ENCODE measurements at regions not wholly inside any gene's neighbourhood (a gene's known extent, or its start where the extent isn't known, plus 50 kb on each side); places are given as distances from the start of the nearest gene placed in this dataset.

- no peak for ATAC-seq (ENCODE audit: low read depth)
- no peak for TF ChIP-seq CTCF (IDR thresholded peaks at IDR 0.05)
- no peak for TF ChIP-seq EZH2 (IDR thresholded peaks at IDR 0.05; ENCODE audit: borderline replicate concordance, insufficient read depth, low read depth, low read length, poor library complexity, severe bottlenecking)
- Histone ChIP-seq H3K9me3 (ENCODE audit: control extremely low read depth in 1 of 3, control insufficient read depth in 2 of 3, insufficient read depth in 1 of 3, low read length in 2 of 3) (peaks cover 0 to 27% (median 24%) of the 10 kb centered on the region in 3 donors), H2AFZ (ENCODE audit: insufficient read depth, low read depth, low read length, poor library complexity, severe bottlenecking) (no peak overlapping the region), H3K4me1 (ENCODE audit: control insufficient read depth in 2 of 2, insufficient read depth in 2 of 2, low read length in 2 of 2) (no peaks in the 10 kb centered on the region), H3K27ac (ENCODE audit: low read length in 2 of 2) (no peak overlapping the region), H3K4me2 (replicated peaks; ENCODE audit: low read depth, low read length, poor library complexity, severe bottlenecking) (no peak overlapping the region), H3K79me2 (ENCODE audit: control insufficient read depth, insufficient read depth, low read length) (no peaks in the 10 kb centered on the region), H4K20me1 (ENCODE audit: control insufficient read depth, insufficient read depth, low read length, poor library complexity, severe bottlenecking) (no peaks in the 10 kb centered on the region), H3K27me3 (replicated peaks in 1 of 4; ENCODE audit: control extremely low read depth in 1 of 4, control insufficient read depth in 3 of 4, insufficient read depth in 4 of 4, low read length in 3 of 4) (no peaks in the 10 kb centered on the region), H3K36me3 (replicated peaks in 1 of 2; ENCODE audit: control extremely low read depth in 1 of 2, control insufficient read depth in 1 of 2, extremely low read depth in 1 of 2, insufficient read depth in 2 of 2, low read length in 1 of 2) (no peaks in the 10 kb centered on the region), H3K4me3 (ENCODE audit: control extremely low read depth in 1 of 5, extremely low read depth in 1 of 5, insufficient read depth in 1 of 5, low read depth in 2 of 5, low read length in 4 of 5) (no peak overlapping the region), H3K9ac (ENCODE audit: low read length) (no peak overlapping the region)
- POLR2A ChIA-PET, result no interaction called here
- CTCF ChIA-PET, result no interaction called here
- Mint-ChIP-seq H3K4me3 (no peak overlapping the region), H3K9me3 (ENCODE audit: insufficient read depth) (peaks cover 17% of the 10 kb centered on the region), H3K27me3 (peaks cover 6% of the 10 kb centered on the region), H3K4me1 (no peaks in the 10 kb centered on the region), H3K27ac (no peak overlapping the region)
- no CpG with 5 or more reads among the region's 1 CpG for WGBS (ENCODE audit: insufficient coverage)
- no peak for DNase-seq
- intact Hi-C loops (cut with micrococcal nuclease), result no loop called here
Measured at GRCh38 chr10:111491154-111491553, 414.3 kb downstream of the ADRA2A start.

GRCh38 chr10:111493024-111493625 is 416.3 kb downstream of the ADRA2A start:
- TF ChIP-seq CTCF (IDR thresholded peaks at IDR 0.05) (no peak), EZH2 (IDR thresholded peaks at IDR 0.05; ENCODE audit: borderline replicate concordance, insufficient read depth, low read depth, low read length, poor library complexity, severe bottlenecking) (no peak)
- WGBS (ENCODE audit: insufficient coverage), result 50% methylated on average over 1 of the region's 2 CpGs
- Histone ChIP-seq H3K27me3 (replicated peaks in 1 of 4; ENCODE audit: control extremely low read depth in 1 of 4, control insufficient read depth in 3 of 4, insufficient read depth in 4 of 4, low read length in 3 of 4) (peaks cover 0 to 5% (median 0%) of the 10 kb centered on the region in 4 experiments), H4K20me1 (ENCODE audit: control insufficient read depth, insufficient read depth, low read length, poor library complexity, severe bottlenecking) (no peaks in the 10 kb centered on the region), H3K9me3 (ENCODE audit: control extremely low read depth in 1 of 3, control insufficient read depth in 2 of 3, insufficient read depth in 1 of 3, low read length in 2 of 3) (peaks cover 0 to 27% (median 24%) of the 10 kb centered on the region in 3 donors), H3K79me2 (ENCODE audit: control insufficient read depth, insufficient read depth, low read length) (no peaks in the 10 kb centered on the region), H3K4me1 (ENCODE audit: control insufficient read depth in 2 of 2, insufficient read depth in 2 of 2, low read length in 2 of 2) (no peaks in the 10 kb centered on the region), H3K27ac (ENCODE audit: low read length in 2 of 2) (no peak overlapping the region), H3K9ac (ENCODE audit: low read length) (no peak overlapping the region), H3K4me2 (replicated peaks; ENCODE audit: low read depth, low read length, poor library complexity, severe bottlenecking) (no peak overlapping the region), H3K4me3 (ENCODE audit: control extremely low read depth in 1 of 5, extremely low read depth in 1 of 5, insufficient read depth in 1 of 5, low read depth in 2 of 5, low read length in 4 of 5) (no peak overlapping the region), H2AFZ (ENCODE audit: insufficient read depth, low read depth, low read length, poor library complexity, severe bottlenecking) (no peak overlapping the region), H3K36me3 (replicated peaks in 1 of 2; ENCODE audit: control extremely low read depth in 1 of 2, control insufficient read depth in 1 of 2, extremely low read depth in 1 of 2, insufficient read depth in 2 of 2, low read length in 1 of 2) (no peaks in the 10 kb centered on the region)
- ChIA-PET CTCF (no interaction called here), POLR2A (no interaction called here)
- H3K27me3 Mint-ChIP-seq, result peaks cover 14% of the 10 kb centered on the region
- no peak overlapping the region for H3K4me3 Mint-ChIP-seq
- peaks cover 11% of the 10 kb centered on the region for H3K9me3 Mint-ChIP-seq (ENCODE audit: insufficient read depth)
- H3K27ac Mint-ChIP-seq, result no peak overlapping the region
- ATAC-seq (ENCODE audit: low read depth) (no peak), DNase-seq (no peak)
- no peaks in the 10 kb centered on the region for H3K4me1 Mint-ChIP-seq
- intact Hi-C loops (cut with micrococcal nuclease), result no loop called here
